Pancreas (tissue), 10 donors: ENCODE measurements at regions not wholly inside any gene's neighbourhood (a gene's known extent, or its start where the extent isn't known, plus 50 kb on each side); places are given as distances from the start of the nearest gene placed in this dataset.
A peak's percentile ranks its signal among the peaks of the same experiment; 100 is the strongest.

Source experiments
- ATAC-seq, 4 donors: fragments of 200-7000 bp; cut with Tn5 transposase; one replicate each; pipeline versions ENCODE4 v1.8.0 to v1.9.1; 2020; ENCODE audit warnings: mild to moderate bottlenecking in 4 of 4, moderate library complexity in 4 of 4
- DNase-seq, 6 donors: peaks; one replicate each; pipeline ENCODE4 v3.0.0-alpha.2; 2020
- FAIRE-seq: peaks from 2 replicates; lab custom pipeline; 2012; peaks lifted over from hg19 to GRCh38; lab: Jason Lieb, UNC
- H3K27ac ChIP-seq, 4 donors: fragments of 200-600 bp; sonication (generic); 1 replicate in 3 of 4; 2 replicates in 1 of 4; pipeline versions ENCODE4 v1.5.0 to v1.8.0; 2020
- H3K27me3 ChIP-seq, 4 donors: fragments of 200-600 bp; one replicate each; pipeline ENCODE4 v1.8.0; 2021
- H3K36me3 ChIP-seq, 3 donors: fragments of 200-600 bp; sonication (generic) in 1 of 3; one replicate each; pipeline versions ENCODE4 v1.5.0 to v1.8.0; 2020 to 2021
- H3K4me1 ChIP-seq, 3 donors: fragments of 200-600 bp; one replicate each; pipeline ENCODE4 v1.8.0; 2021
- H3K4me3 ChIP-seq, 4 donors: fragments of 200-600 bp; sonication (generic) in 2 of 4; one replicate each; pipeline versions ENCODE4 v1.5.0 to v1.8.0; 2020 to 2021
- H3K9me3 ChIP-seq, 4 donors: fragments of 200-600 bp; one replicate each; pipeline ENCODE4 v1.8.0; 2021
- WGBS, 2 donors: extraction: QIAGEN DNeasy Blood & Tissue Kit; methylation state at CpG; one replicate each; pipeline ENCODE4 v1.1.7; 2013; 5-methylcytosine and 5-hydroxymethylcytosine counted together
- intact Hi-C, 3 donors: fragments of 100-400 bp; cut with DNase I; formaldehyde crosslinking; loops; one replicate each; pipeline versions ENCODE4 v1.11.1 to v1.14.2; 2022
- TF ChIP-seq, protein P1 (sequence below), 4 donors: fragments of 200-600 bp; sonication (generic) in 3 of 4; IDR thresholded peaks; one replicate each; pipeline versions ENCODE4 v1.5.0 to v1.8.0; 2021; ENCODE audit warnings: antibody characterized with exemption in 4 of 4
- donor health status: healthy with polysubstance abuse.
- donor health status: DM: no; HTN: no; CAD: no; lungs with moderate emphysema.
- donor health status: DM: no; HTN: no; CAD: no.
- donor health status: control.
- donor health status: control.
- donor health status: Bipolar disorder and iron deficiency.
- donor health status: DM: yes; HTN: yes; CAD: no.
- donor health status: DM: no; HTN: no; CAD: no.
- donor health status: DM: no; HTN: no; CAD: no.
- donor health status: DM: yes; HTN: yes; CAD: no.

DNA sequence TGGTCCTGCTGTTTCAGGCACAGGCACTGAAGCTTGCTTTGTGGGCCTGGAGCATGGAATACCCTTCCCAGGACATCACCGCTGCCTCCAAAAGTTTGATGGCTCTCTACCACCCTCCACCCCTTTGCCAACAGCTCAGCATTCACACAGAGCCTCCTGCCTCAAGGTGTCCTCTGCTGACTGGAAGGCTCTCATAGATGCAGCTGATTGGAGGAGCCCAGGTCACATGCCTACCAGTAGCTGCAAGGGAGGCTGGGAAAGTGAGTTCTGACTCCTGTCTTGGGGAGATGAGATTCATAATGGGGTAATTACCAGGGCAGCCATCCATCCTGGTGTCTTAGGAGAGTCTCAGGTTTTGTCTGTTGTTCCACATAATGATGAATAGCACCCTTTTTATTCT, 124.8 kb upstream of the GRIK3 start:
- intact Hi-C loops, result no loop called here
- Histone ChIP-seq H3K36me3 (no peaks in the 10 kb centered on the region), H3K4me3 (no peak overlapping the region), H3K27me3 (no peaks in the 10 kb centered on the region), H3K9me3 (no peaks in the 10 kb centered on the region), H3K27ac (no peak overlapping the region), H3K4me1 (no peaks in the 10 kb centered on the region)
- ATAC-seq (no peak), FAIRE-seq (no peak), DNase-seq (peak in 1 of 6 donors; percentile 10)
- TF ChIP-seq, protein P1, sequence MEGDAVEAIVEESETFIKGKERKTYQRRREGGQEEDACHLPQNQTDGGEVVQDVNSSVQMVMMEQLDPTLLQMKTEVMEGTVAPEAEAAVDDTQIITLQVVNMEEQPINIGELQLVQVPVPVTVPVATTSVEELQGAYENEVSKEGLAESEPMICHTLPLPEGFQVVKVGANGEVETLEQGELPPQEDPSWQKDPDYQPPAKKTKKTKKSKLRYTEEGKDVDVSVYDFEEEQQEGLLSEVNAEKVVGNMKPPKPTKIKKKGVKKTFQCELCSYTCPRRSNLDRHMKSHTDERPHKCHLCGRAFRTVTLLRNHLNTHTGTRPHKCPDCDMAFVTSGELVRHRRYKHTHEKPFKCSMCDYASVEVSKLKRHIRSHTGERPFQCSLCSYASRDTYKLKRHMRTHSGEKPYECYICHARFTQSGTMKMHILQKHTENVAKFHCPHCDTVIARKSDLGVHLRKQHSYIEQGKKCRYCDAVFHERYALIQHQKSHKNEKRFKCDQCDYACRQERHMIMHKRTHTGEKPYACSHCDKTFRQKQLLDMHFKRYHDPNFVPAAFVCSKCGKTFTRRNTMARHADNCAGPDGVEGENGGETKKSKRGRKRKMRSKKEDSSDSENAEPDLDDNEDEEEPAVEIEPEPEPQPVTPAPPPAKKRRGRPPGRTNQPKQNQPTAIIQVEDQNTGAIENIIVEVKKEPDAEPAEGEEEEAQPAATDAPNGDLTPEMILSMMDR (IDR thresholded peaks at IDR 0.05), result no peak
- 77 to 78% methylated on average over 1 of the region's 1 CpG for WGBS, 2 donors

DNA sequence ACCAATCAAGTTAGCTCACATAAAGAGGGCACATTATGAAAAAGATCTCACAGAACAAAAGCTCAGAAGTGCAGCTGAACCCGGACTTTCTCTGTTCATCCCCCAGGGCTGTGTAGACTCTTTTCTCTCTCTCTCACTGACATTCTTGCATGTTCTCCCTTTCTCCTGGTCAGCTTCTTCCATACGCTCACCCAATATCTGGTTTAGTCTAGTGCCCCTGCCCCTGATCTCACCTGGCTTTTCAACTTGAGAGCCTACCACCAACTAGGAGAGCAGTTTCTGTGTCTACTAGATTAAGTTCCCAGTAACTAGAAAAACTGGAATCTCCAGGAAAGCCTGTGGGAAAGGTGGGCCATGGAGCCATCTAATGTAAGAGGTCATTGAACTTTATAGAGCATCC, 126.9 kb upstream of the GRIK3 start:
- ATAC-seq (no peak), FAIRE-seq (no peak)

DNA sequence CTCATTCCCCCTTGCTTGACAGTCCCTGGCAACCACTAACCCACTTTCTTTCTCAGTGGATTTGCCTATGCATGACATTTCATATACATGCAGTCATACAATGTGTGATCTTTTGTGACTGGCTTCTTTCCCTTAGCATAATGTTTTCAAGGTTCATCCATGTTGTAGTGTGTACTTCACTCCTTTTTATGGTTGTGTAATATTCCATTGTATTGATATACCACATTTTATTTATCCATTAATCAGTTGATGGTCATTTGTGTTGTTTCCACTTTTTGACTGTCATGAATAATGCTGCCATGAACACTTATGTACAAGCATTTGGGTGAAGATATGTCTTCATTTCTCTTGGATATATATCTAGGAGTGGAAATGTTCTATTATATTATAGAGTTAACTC, 127.7 kb upstream of the GRIK3 start:
- Histone ChIP-seq H3K9me3 (no peaks in the 10 kb centered on the region), H3K27me3 (no peaks in the 10 kb centered on the region), H3K36me3 (no peaks in the 10 kb centered on the region), H3K27ac (no peak overlapping the region), H3K4me1 (no peaks in the 10 kb centered on the region), H3K4me3 (no peak overlapping the region)
- ATAC-seq, result no peak
- no peak for DNase-seq
- intact Hi-C loops, result no loop called here
- TF ChIP-seq, protein P1 (IDR thresholded peaks at IDR 0.05), result no peak
- no peak for FAIRE-seq

More for the DNA sequence above, 126.9 kb upstream of the GRIK3 start:
- intact Hi-C loops, result no loop called here
- DNase-seq, result no peak
- TF ChIP-seq, protein P1 (IDR thresholded peaks at IDR 0.05), result no peak
- H3K4me3 ChIP-seq, result no peak overlapping the region
- H3K27me3 ChIP-seq, result no peaks in the 10 kb centered on the region
- H3K27ac ChIP-seq, result no peak overlapping the region
- no peaks in the 10 kb centered on the region for H3K36me3 ChIP-seq
- H3K9me3 ChIP-seq, result no peaks in the 10 kb centered on the region
- WGBS, 2 donors, result 72 to 78% methylated on average over 2 of the region's 2 CpGs
- H3K4me1 ChIP-seq, result no peaks in the 10 kb centered on the region

DNA sequence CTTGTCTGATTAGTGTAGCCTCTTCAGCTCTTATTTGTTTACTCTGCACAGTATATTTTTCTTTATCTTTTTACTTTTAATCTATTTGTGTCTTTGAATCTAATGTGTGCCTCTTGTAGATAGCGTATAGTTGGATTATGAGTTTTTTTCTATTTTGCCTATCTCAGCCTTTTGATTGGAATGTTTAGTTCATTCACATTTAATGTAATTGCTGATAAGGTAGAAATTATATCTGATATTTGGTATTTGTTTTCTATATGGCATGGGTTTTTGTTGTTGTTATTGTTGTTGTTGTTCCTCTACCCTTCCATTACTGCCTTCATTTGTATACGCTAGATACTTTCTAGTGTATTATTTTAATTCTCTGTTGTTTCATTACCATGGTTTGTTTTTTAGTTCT, 131.7 kb upstream of the GRIK3 start:
- H3K36me3 ChIP-seq, result no peaks in the 10 kb centered on the region
- no peak overlapping the region for H3K4me3 ChIP-seq
- TF ChIP-seq, protein P1 (IDR thresholded peaks at IDR 0.05), result no peak
- WGBS, 2 donors, result 92 to 100% methylated on average over 2 of the region's 2 CpGs
- H3K9me3 ChIP-seq, result no peaks in the 10 kb centered on the region
- intact Hi-C loops, result no loop called here
- H3K4me1 ChIP-seq, result no peaks in the 10 kb centered on the region
- no peak for FAIRE-seq
- ATAC-seq, result no peak
- H3K27ac ChIP-seq, result no peak overlapping the region
- no peak for DNase-seq
- peaks cover 0 to 2% (median 0%) of the 10 kb centered on the region in 4 donors for H3K27me3 ChIP-seq

DNA sequence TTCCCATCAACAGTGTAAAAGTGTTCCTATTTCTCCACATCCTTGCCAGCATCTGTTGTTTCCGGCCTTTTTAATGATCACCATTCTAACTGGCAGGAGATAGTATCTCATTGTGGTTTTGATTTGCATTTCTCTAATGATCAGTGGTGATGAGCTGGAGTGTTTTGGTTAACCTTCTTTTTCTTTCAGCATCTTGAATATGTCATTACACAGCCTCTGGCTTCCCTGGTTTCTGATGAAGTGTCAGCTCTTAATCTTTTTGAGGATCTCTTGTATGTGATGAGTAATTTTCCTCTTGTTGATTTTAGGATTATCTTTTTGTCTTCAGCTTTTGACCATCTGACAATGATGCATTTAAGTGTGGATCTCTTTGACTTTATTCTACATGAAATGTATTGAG, 133.2 kb upstream of the GRIK3 start:
- H3K4me3 ChIP-seq, result no peak overlapping the region
- no peaks in the 10 kb centered on the region for H3K4me1 ChIP-seq
- TF ChIP-seq, protein P1 (IDR thresholded peaks at IDR 0.05), result no peak
- intact Hi-C loops, result no loop called here
- no peak overlapping the region for H3K27ac ChIP-seq
- ATAC-seq, result no peak
- no peak for FAIRE-seq
- no peaks in the 10 kb centered on the region for H3K9me3 ChIP-seq
- DNase-seq, result no peak
- 81 to 84% methylated on average over 1 of the region's 1 CpG for WGBS, 2 donors
- peaks cover 0 to 2% (median 0%) of the 10 kb centered on the region in 4 donors for H3K27me3 ChIP-seq
- H3K36me3 ChIP-seq, result no peaks in the 10 kb centered on the region
